ENCODE measurements at regions not wholly inside any gene's neighbourhood (a gene's known extent, or its start where the extent isn't known, plus 50 kb on each side); places are given as distances from the start of the nearest gene placed in this dataset.
A peak's percentile ranks its signal among the peaks of the same experiment; 100 is the strongest.

DNA sequence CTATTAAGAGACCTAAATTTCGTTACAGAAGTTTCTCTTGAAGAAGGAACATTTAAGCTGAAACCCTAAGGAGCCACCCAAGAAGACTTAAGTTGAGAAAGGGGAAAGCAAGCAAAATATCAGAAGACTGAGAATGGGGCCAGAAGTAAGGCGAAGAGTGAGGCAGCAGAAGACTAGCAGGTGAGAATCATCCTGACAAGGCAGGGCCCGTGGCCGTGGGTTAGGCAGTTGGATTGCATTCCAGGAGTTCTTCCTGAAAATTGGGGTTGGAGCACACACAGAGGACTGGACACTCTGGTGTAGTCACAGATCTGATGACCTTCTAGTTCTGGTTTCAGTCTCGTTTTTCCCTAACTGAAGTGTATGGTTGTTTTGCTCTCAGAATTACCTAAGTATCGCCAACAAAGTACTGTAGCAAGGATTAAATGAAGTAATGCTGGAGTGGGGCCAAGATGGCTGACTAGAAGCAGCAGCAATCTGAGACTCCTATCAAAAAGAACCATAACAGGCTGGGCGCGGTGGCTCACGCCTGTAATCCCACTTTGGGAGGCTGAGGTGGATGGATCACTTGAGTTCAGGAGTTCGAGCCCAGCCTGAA is 94.4 kb upstream of the GUCY1A1 start:
- H2AFZ ChIP-seq = no peak overlapping the region
- no peak overlapping the region for H3K27ac ChIP-seq
- peaks cover 8% of the 10 kb centered on the region; the same call in 1 of the 2 replicates for H3K4me1 ChIP-seq (ENCODE audit: insufficient read depth)
- H3K4me2 ChIP-seq (ENCODE audit: unreplicated experiment) = no peak overlapping the region
- H3K9ac ChIP-seq = no peak overlapping the region
- 0 out of 2 replicates have a peak, but pooled peaks cover 5% of the 10 kb centered on the region for H3F3A ChIP-seq (ENCODE audit: insufficient read depth)
- WGBS, 2 experiments (ENCODE audit: low coverage in 1 of 2, low lambda C conversion rate in 2 of 2, missing lambda C conversion rate in 2 of 2) = 80 to 82% methylated on average over 10 of the region's 10 CpGs
- H3K36me3 ChIP-seq (ENCODE audit: low read depth) = no peaks in the 10 kb centered on the region
- in situ Hi-C loops (cut with MboI) = no loop called here
- no peak for DNase-seq
- H3K9me2 ChIP-seq (ENCODE audit: insufficient read depth) = no peaks in the 10 kb centered on the region
- no peak overlapping the region for H3K4me3 ChIP-seq
- no peaks in the 10 kb centered on the region for H3K27me3 ChIP-seq (replicated peaks; ENCODE audit: insufficient read depth)
- H3K79me2 ChIP-seq (ENCODE audit: insufficient read depth) = no peaks in the 10 kb centered on the region
- H4K20me1 ChIP-seq (ENCODE audit: insufficient read depth) = no peaks in the 10 kb centered on the region
- TF ChIP-seq EZH2phosphoT487 (IDR thresholded peaks at IDR 0.05; ENCODE audit: insufficient read depth, low read depth) (no peak), EZH2 (IDR thresholded peaks at IDR 0.05; ENCODE audit: insufficient read depth, poor library complexity, severe bottlenecking) (no peak)
- no peaks in the 10 kb centered on the region for H3K9me3 ChIP-seq (ENCODE audit: low read depth)

- peak; percentile 14 for DNase-seq
- Histone ChIP-seq H3K79me2 (ENCODE audit: insufficient read depth) (no peaks in the 10 kb centered on the region), H3K9me3 (ENCODE audit: low read depth) (no peaks in the 10 kb centered on the region), H3F3A (ENCODE audit: insufficient read depth) (0 out of 2 replicates have a peak, but pooled peaks cover 5% of the 10 kb centered on the region), H3K9me2 (ENCODE audit: insufficient read depth) (no peaks in the 10 kb centered on the region), H3K27me3 (replicated peaks; ENCODE audit: insufficient read depth) (no peaks in the 10 kb centered on the region), H3K9ac (no peak overlapping the region), H2AFZ (no peak overlapping the region), H3K4me3 (no peak overlapping the region), H4K20me1 (ENCODE audit: insufficient read depth) (no peaks in the 10 kb centered on the region), H3K27ac (no peak overlapping the region), H3K4me2 (ENCODE audit: unreplicated experiment) (no peak overlapping the region), H3K36me3 (ENCODE audit: low read depth) (no peaks in the 10 kb centered on the region), H3K4me1 (ENCODE audit: insufficient read depth) (peaks cover 8% of the 10 kb centered on the region; the same call in 1 of the 2 replicates)
- TF ChIP-seq EZH2phosphoT487 (IDR thresholded peaks at IDR 0.05; ENCODE audit: insufficient read depth, low read depth) (no peak), EZH2 (IDR thresholded peaks at IDR 0.05; ENCODE audit: insufficient read depth, poor library complexity, severe bottlenecking) (no peak)
- 29 to 42% methylated on average over 1 of the region's 1 CpG for WGBS, 2 experiments (ENCODE audit: low coverage in 1 of 2, low lambda C conversion rate in 2 of 2, missing lambda C conversion rate in 2 of 2)
- in situ Hi-C loops (cut with MboI) = no loop called here
These were observed 95.3 kb upstream of the GUCY1A1 start for GRCh38 chr4:155571184-155571944.

DNA sequence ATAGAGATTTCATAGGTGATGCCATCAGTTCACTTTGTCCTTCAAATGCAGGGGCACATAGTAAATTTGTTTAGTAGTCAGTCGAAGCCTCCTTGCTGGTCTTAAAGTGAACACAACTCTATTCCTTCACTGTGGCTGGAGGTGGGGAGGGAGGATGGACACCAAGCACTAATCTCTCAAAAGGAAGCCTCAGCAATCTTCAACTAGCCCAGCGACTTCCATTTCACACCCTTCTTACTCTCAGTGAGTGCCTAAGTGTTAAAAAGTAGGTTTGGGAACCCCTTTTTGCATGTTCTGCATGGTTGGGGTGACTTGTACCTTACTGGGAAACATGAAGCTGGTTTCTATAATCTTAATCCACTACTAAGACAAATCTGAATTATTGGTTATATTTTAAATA is 96.0 kb upstream of the GUCY1A1 start:
- Histone ChIP-seq H2AFZ (no peak overlapping the region), H3K79me2 (ENCODE audit: insufficient read depth) (no peaks in the 10 kb centered on the region), H3K4me1 (ENCODE audit: insufficient read depth) (peaks cover 8% of the 10 kb centered on the region; the same call in 1 of the 2 replicates), H3K4me2 (ENCODE audit: unreplicated experiment) (no peak overlapping the region), H3K4me3 (no peak overlapping the region), H3K9ac (no peak overlapping the region), H3F3A (ENCODE audit: insufficient read depth) (0 out of 2 replicates have a peak, but pooled peaks cover 5% of the 10 kb centered on the region), H3K27me3 (replicated peaks; ENCODE audit: insufficient read depth) (no peaks in the 10 kb centered on the region), H4K20me1 (ENCODE audit: insufficient read depth) (no peaks in the 10 kb centered on the region), H3K36me3 (ENCODE audit: low read depth) (no peaks in the 10 kb centered on the region), H3K9me3 (ENCODE audit: low read depth) (no peaks in the 10 kb centered on the region), H3K27ac (peak overlapping the region; percentile 29; the same call in 1 of the 2 replicates), H3K9me2 (ENCODE audit: insufficient read depth) (no peaks in the 10 kb centered on the region)
- WGBS, 2 experiments (ENCODE audit: low coverage in 1 of 2, low lambda C conversion rate in 2 of 2, missing lambda C conversion rate in 2 of 2) = 70 to 75% methylated on average over 2 of the region's 2 CpGs
- DNase-seq = no peak
- TF ChIP-seq EZH2 (IDR thresholded peaks at IDR 0.05; ENCODE audit: insufficient read depth, poor library complexity, severe bottlenecking) (no peak), EZH2phosphoT487 (IDR thresholded peaks at IDR 0.05; ENCODE audit: insufficient read depth, low read depth) (no peak)
- in situ Hi-C loops (cut with MboI) = no loop called here

GRCh38 chr4:155569960-155570515 is 96.6 kb upstream of the GUCY1A1 start:
- H3K4me2 ChIP-seq (ENCODE audit: unreplicated experiment) = no peak overlapping the region
- peak; percentile 84 for DNase-seq
- TF ChIP-seq EZH2 (IDR thresholded peaks at IDR 0.05; ENCODE audit: insufficient read depth, poor library complexity, severe bottlenecking) (no peak), EZH2phosphoT487 (IDR thresholded peaks at IDR 0.05; ENCODE audit: insufficient read depth, low read depth) (no peak)
- in situ Hi-C loops (cut with MboI) = no loop called here
- H3K27ac ChIP-seq = peak overlapping the region; percentile 29; the same call in 1 of the 2 replicates
- no peaks in the 10 kb centered on the region for H4K20me1 ChIP-seq (ENCODE audit: insufficient read depth)
- H3K79me2 ChIP-seq (ENCODE audit: insufficient read depth) = no peaks in the 10 kb centered on the region
- H3K27me3 ChIP-seq (replicated peaks; ENCODE audit: insufficient read depth) = no peaks in the 10 kb centered on the region
- no peaks in the 10 kb centered on the region for H3K9me3 ChIP-seq (ENCODE audit: low read depth)
- WGBS, 2 experiments (ENCODE audit: low coverage in 1 of 2, low lambda C conversion rate in 2 of 2, missing lambda C conversion rate in 2 of 2) = 16 to 20% methylated on average over 4 of the region's 4 CpGs
- no peak overlapping the region; the same call in 1 of the 2 replicates for H2AFZ ChIP-seq
- no peaks in the 10 kb centered on the region for H3K9me2 ChIP-seq (ENCODE audit: insufficient read depth)
- H3F3A ChIP-seq (ENCODE audit: insufficient read depth) = 0 out of 2 replicates have a peak, but pooled peaks cover 5% of the 10 kb centered on the region
- H3K4me1 ChIP-seq (ENCODE audit: insufficient read depth) = peaks cover 8% of the 10 kb centered on the region; the same call in 1 of the 2 replicates
- no peaks in the 10 kb centered on the region for H3K36me3 ChIP-seq (ENCODE audit: low read depth)
- H3K4me3 ChIP-seq = no peak overlapping the region
- no peak overlapping the region for H3K9ac ChIP-seq

Data from GM23248 (cell line).